Osteoblast (primary cell): ENCODE measurements at regions not wholly inside any gene's neighbourhood (a gene's known extent, or its start where the extent isn't known, plus 50 kb on each side); places are given as distances from the start of the nearest gene placed in this dataset.
"Not testable (repeated sequence)": the region's sequence is repeated elsewhere in the genome, so short reads cannot be mapped to it uniquely, and the experiment has no call there.

ENCODE experiments used
- DNase-seq: peaks from one replicate; pipeline ENCODE4 v3.0.0; 2011; ENCODE audit warnings: low spot score, mixed read lengths; ENCODE audit not compliant: insufficient read length; ENCODE audit errors: missing footprints
- H2AFZ ChIP-seq: 2 replicates; pipeline ENCODE4 v1.6.0; 2011; ENCODE audit warnings: mild to moderate bottlenecking, low read length
- H3K27ac ChIP-seq: 2 replicates; pipeline ENCODE4 v1.5.1; 2011; ENCODE audit warnings: mild to moderate bottlenecking, low read depth, low read length, moderate library complexity
- H3K27me3 ChIP-seq: 2 replicates; pipeline ENCODE4 v1.6.0; 2012; ENCODE audit warnings: mild to moderate bottlenecking, control low read depth, inconsistent platforms, low read length, moderate library complexity; ENCODE audit not compliant: insufficient read depth
- H3K36me3 ChIP-seq: 2 replicates; pipeline ENCODE4 v1.5.1; 2011; ENCODE audit warnings: mild to moderate bottlenecking, low read length, control low read depth, moderate library complexity; ENCODE audit not compliant: insufficient read depth
- H3K4me1 ChIP-seq: 2 replicates; pipeline ENCODE4 v1.5.1; 2011; ENCODE audit warnings: mild to moderate bottlenecking, low read length, control low read depth, moderate library complexity; ENCODE audit not compliant: insufficient read depth
- H3K4me2 ChIP-seq: 2 replicates; pipeline ENCODE4 v1.6.0; 2011; ENCODE audit warnings: mild to moderate bottlenecking, low read length; ENCODE audit not compliant: insufficient read depth
- H3K4me3 ChIP-seq: fragments of 200-600 bp; sonication (generic); 3 replicates; pipeline ENCODE4 v1.5.1; 2012; ENCODE audit warnings: mild to moderate bottlenecking, low read length, inconsistent platforms; ENCODE audit not compliant: insufficient read depth
- H3K79me2 ChIP-seq: 2 replicates; pipeline ENCODE4 v1.6.0; 2012; ENCODE audit warnings: mild to moderate bottlenecking, low read length, control low read depth, inconsistent platforms; ENCODE audit not compliant: insufficient read depth
- H3K9me3 ChIP-seq: 2 replicates; pipeline ENCODE4 v1.5.1; 2011; ENCODE audit warnings: low read depth, low read length, control low read depth
- H4K20me1 ChIP-seq: 2 replicates; pipeline ENCODE4 v1.6.0; 2012; ENCODE audit warnings: mild to moderate bottlenecking, low read length, control low read depth; ENCODE audit not compliant: insufficient read depth
- CTCF ChIP-seq: IDR thresholded peaks from 2 replicates; pipeline ENCODE4 v1.5.1; 2011; ENCODE audit warnings: mild to moderate bottlenecking, low read depth, low read length, moderate library complexity; ENCODE audit errors: extremely low read depth

GRCh38 chr17:13888056-13888609 lies 181.2 kb upstream of the COX10 start:
- DNase-seq: no peak
- no peak for TF ChIP-seq CTCF
- Histone ChIP-seq H3K4me2 (no peak overlapping the region), H3K27ac (no peak overlapping the region), H3K36me3 (no peaks in the 10 kb centered on the region), H3K27me3 (no peaks in the 10 kb centered on the region), H3K9me3 (no peaks in the 10 kb centered on the region), H4K20me1 (no peaks in the 10 kb centered on the region), H3K4me1 (no peaks in the 10 kb centered on the region), H2AFZ (no peak overlapping the region), H3K4me3 (no peak overlapping the region), H3K79me2 (no peaks in the 10 kb centered on the region)

GRCh38 chr17:13908971-13909370 lies 160.3 kb upstream of the COX10 start:
- not testable (repeated sequence) for H3K9me3 ChIP-seq

GRCh38 chr17:13909901-13910519 lies 159.3 kb upstream of the COX10 start:
- Histone ChIP-seq H3K4me2 (no peak overlapping the region), H2AFZ (no peak overlapping the region), H4K20me1 (no peaks in the 10 kb centered on the region), H3K27me3 (no peaks in the 10 kb centered on the region), H3K4me3 (no peak overlapping the region), H3K9me3 (no peaks in the 10 kb centered on the region), H3K36me3 (no peaks in the 10 kb centered on the region), H3K27ac (no peak overlapping the region), H3K4me1 (no peaks in the 10 kb centered on the region), H3K79me2 (no peaks in the 10 kb centered on the region)
- DNase-seq: no peak
- TF ChIP-seq CTCF: no peak

More at GRCh38 chr17:13908971-13909370, 160.3 kb upstream of the COX10 start:
- not testable (repeated sequence) for H4K20me1 ChIP-seq, H3K4me3 ChIP-seq, DNase-seq, H2AFZ ChIP-seq, H3K36me3 ChIP-seq, H3K4me2 ChIP-seq, H3K27ac ChIP-seq, H3K79me2 ChIP-seq, H3K4me1 ChIP-seq, H3K27me3 ChIP-seq

DNA sequence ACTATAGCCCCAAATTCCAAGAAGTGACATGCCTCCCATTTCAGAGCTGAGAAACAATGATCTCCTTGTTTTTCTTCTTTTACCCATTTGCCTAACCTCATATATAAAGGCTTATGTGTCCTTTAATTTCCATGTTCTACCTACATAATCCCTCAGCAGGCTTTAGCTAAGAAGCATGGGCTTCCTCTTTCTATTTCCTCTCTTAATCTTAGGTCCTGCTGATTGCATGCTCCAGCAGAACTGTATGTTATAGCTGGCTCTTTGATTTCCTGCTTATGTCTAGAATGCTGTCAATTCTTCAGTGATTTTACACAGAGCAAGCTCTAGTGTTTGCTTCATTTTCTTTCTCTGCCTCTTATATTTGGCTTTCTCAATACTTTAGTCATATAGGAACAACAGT lies 151.7 kb upstream of the COX10 start:
- Histone ChIP-seq H3K27ac (no peak overlapping the region), H3K36me3 (no peaks in the 10 kb centered on the region), H3K4me2 (no peak overlapping the region), H3K4me1 (no peaks in the 10 kb centered on the region), H3K9me3 (no peaks in the 10 kb centered on the region), H3K27me3 (no peaks in the 10 kb centered on the region), H3K79me2 (no peaks in the 10 kb centered on the region), H3K4me3 (no peak overlapping the region), H4K20me1 (no peaks in the 10 kb centered on the region), H2AFZ (no peak overlapping the region)
- TF ChIP-seq CTCF: no peak
- no peak for DNase-seq
